H1 (cell line): ENCODE measurements at regions not wholly inside any gene's neighbourhood (a gene's known extent, or its start where the extent isn't known, plus 50 kb on each side); places are given as distances from the start of the nearest gene placed in this dataset.

ENCODE experiments used
- CTCF ChIA-PET: fragments of 300-600 bp; sonication (Branson Sonifier 250); formaldehyde crosslinking; loops from one replicate; lab custom pipeline; 2021; ENCODE audit not compliant: partially characterized antibody; lab: Charles Lee
- POLR2A ChIA-PET: fragments of 300-600 bp; sonication (Branson Sonifier 250); formaldehyde crosslinking; loops from one replicate; lab custom pipeline; 2021; ENCODE audit warnings: inconsistent platforms; ENCODE audit not compliant: partially characterized antibody; lab: Charles Lee
- DNase-seq, 2 experiments: peaks; one replicate each; pipeline versions ENCODE4 v3.0.0 to v3.0.0-alpha.2; 2010 to 2022; ENCODE audit warnings: low spot score in 2 of 2, low read depth in 1 of 2, mixed read lengths in 1 of 2
- FAIRE-seq: peaks from 2 replicates; lab custom pipeline; 2011; peaks lifted over from hg19 to GRCh38; lab: Jason Lieb, UNC
- H2AFZ ChIP-seq: 2 replicates; pipeline ENCODE4 v1.8.1; 2012; ENCODE audit warnings: low read length, inconsistent platforms
- H2AK5ac ChIP-seq: 2 replicates; pipeline ENCODE4 v1.6.1; 2013; ENCODE audit warnings: low read depth, low read length
- H2BK120ac ChIP-seq: replicated peaks from 2 replicates; pipeline ENCODE3; 2013; ENCODE audit warnings: low read depth, low read length, inconsistent platforms
- H2BK12ac ChIP-seq: 2 replicates; pipeline ENCODE4 v1.6.1; 2013; ENCODE audit warnings: low read depth, low read length
- H2BK15ac ChIP-seq: 2 replicates; pipeline ENCODE4 v1.6.1; 2013; ENCODE audit warnings: low read length
- H2BK20ac ChIP-seq: 2 replicates; pipeline ENCODE4 v1.6.1; 2013; ENCODE audit warnings: low read length
- H2BK5ac ChIP-seq: 2 replicates; pipeline ENCODE4 v1.6.1; 2013; ENCODE audit warnings: low read depth, low read length
- H3K14ac ChIP-seq: 2 replicates; pipeline ENCODE4 v1.6.1; 2013; ENCODE audit warnings: inconsistent platforms; ENCODE audit not compliant: insufficient read length
- H3K18ac ChIP-seq: 2 replicates; pipeline ENCODE4 v1.6.1; 2013; ENCODE audit warnings: low read length; ENCODE audit errors: extremely low read depth
- H3K23ac ChIP-seq: 2 replicates; pipeline ENCODE4 v1.6.1; 2013; ENCODE audit warnings: inconsistent platforms; ENCODE audit not compliant: insufficient read length
- H3K23me2 ChIP-seq: 2 replicates; pipeline ENCODE4 v1.6.1; 2013; ENCODE audit warnings: low read depth, low read length
- H3K27ac ChIP-seq: 2 replicates; pipeline ENCODE4 v1.6.1; 2011; ENCODE audit warnings: low read depth, low read length, inconsistent platforms
- H3K27me3 ChIP-seq, 4 experiments: replicated peaks in 1 of 4; 1 replicate in 1 of 4; 2 replicates in 3 of 4; pipeline versions ENCODE4 v1.6.1 to v1.8.1; 2011 to 2013; ENCODE audit warnings: low read length in 3 of 4, mild to moderate bottlenecking in 3 of 4, inconsistent platforms in 2 of 4, mixed read lengths in 2 of 4, moderate library complexity in 1 of 4; ENCODE audit not compliant: control insufficient read depth in 3 of 4, insufficient read depth in 3 of 4; ENCODE audit errors: extremely low read depth in 1 of 4
- H3K36me3 ChIP-seq, 4 experiments: 2 replicates each; pipeline versions ENCODE4 v1.6.1 to v1.8.1; 2011 to 2013; ENCODE audit warnings: mild to moderate bottlenecking in 4 of 4, low read length in 3 of 4, moderate library complexity in 2 of 4, control low read depth in 1 of 4, inconsistent platforms in 1 of 4; ENCODE audit not compliant: insufficient read depth in 4 of 4, control insufficient read depth in 2 of 4
- H3K4ac ChIP-seq: replicated peaks from 2 replicates; pipeline ENCODE3; 2013; ENCODE audit warnings: low read length, low read depth, mixed read lengths, inconsistent platforms; ENCODE audit not compliant: insufficient read length
- H3K4me1 ChIP-seq, 4 experiments: replicated peaks in 1 of 4; 1 replicate in 1 of 4; 2 replicates in 3 of 4; pipeline versions ENCODE4 v1.6.1 to v1.8.1; 2011 to 2013; ENCODE audit warnings: low read length in 3 of 4, inconsistent platforms in 2 of 4, mixed read lengths in 1 of 4; ENCODE audit not compliant: insufficient read depth in 4 of 4, control insufficient read depth in 3 of 4
- H3K4me2 ChIP-seq, 2 experiments: 2 replicates each; pipeline versions ENCODE4 v1.6.1 to v1.8.1; 2011 to 2013; ENCODE audit warnings: low read depth in 2 of 2, low read length in 2 of 2, control low read depth in 1 of 2, inconsistent platforms in 1 of 2, mild to moderate bottlenecking in 1 of 2; ENCODE audit not compliant: insufficient read depth in 1 of 2
- H3K4me3 ChIP-seq, 4 experiments: fragments of 200-600, 300-600 bp in 1 of 4; sonication (generic), shearing (Covaris generic), sonication (Bioruptor Twin) in 1 of 4; 2 replicates each; pipeline versions ENCODE4 v1.5.1 to v1.8.1; 2011 to 2016; ENCODE audit warnings: low read length in 4 of 4, low read depth in 3 of 4, control low read depth in 2 of 4, inconsistent platforms in 2 of 4, mild to moderate bottlenecking in 2 of 4, mixed read lengths in 1 of 4, moderate library complexity in 1 of 4; ENCODE audit not compliant: insufficient read depth in 2 of 4; ENCODE audit errors: extremely low read depth in 1 of 4
- H3K56ac ChIP-seq: replicated peaks from 2 replicates; pipeline ENCODE3; 2013; ENCODE audit warnings: low read depth, mild to moderate bottlenecking, mixed read lengths, low read length, inconsistent platforms; ENCODE audit not compliant: insufficient read length
- H3K79me1 ChIP-seq: 2 replicates; pipeline ENCODE4 v1.6.1; 2013; ENCODE audit warnings: low read depth, low read length, control low read depth
- H3K79me2 ChIP-seq, 2 experiments: 2 replicates each; pipeline versions ENCODE4 v1.6.1 to v1.8.1; 2012 to 2013; ENCODE audit warnings: low read length in 2 of 2, mild to moderate bottlenecking in 2 of 2, inconsistent platforms in 1 of 2; ENCODE audit not compliant: insufficient read depth in 2 of 2, control insufficient read depth in 1 of 2
- H3K9ac ChIP-seq, 4 experiments: replicated peaks in 1 of 4; 1 replicate in 1 of 4; 2 replicates in 3 of 4; pipeline versions ENCODE4 v1.6.1 to v1.8.1; 2011 to 2013; ENCODE audit warnings: low read depth in 3 of 4, low read length in 3 of 4, control low read depth in 2 of 4, mild to moderate bottlenecking in 2 of 4, moderate library complexity in 2 of 4, inconsistent platforms in 1 of 4; ENCODE audit errors: extremely low read depth in 1 of 4
- H3K9me3 ChIP-seq, 2 experiments: 2 replicates each; pipeline versions ENCODE4 v1.6.1 to v1.8.1; 2012 to 2013; ENCODE audit warnings: mild to moderate bottlenecking in 2 of 2, moderate library complexity in 2 of 2, control low read depth in 1 of 2, inconsistent platforms in 1 of 2, low read depth in 1 of 2, low read length in 1 of 2, mixed read lengths in 1 of 2; ENCODE audit not compliant: insufficient read depth in 2 of 2
- H4K20me1 ChIP-seq, 2 experiments: replicated peaks in 1 of 2; 2 replicates each; pipeline versions ENCODE3 to v1.8.1; 2011 to 2013; ENCODE audit warnings: inconsistent platforms in 2 of 2, low read length in 2 of 2, mild to moderate bottlenecking in 1 of 2; ENCODE audit not compliant: insufficient read depth in 2 of 2, control insufficient read depth in 1 of 2
- H4K5ac ChIP-seq: 2 replicates; pipeline ENCODE4 v1.6.1; 2013; ENCODE audit warnings: low read length, low read depth, mixed read lengths, inconsistent platforms; ENCODE audit not compliant: insufficient read length
- H4K8ac ChIP-seq: 2 replicates; pipeline ENCODE4 v1.8.0; 2013; ENCODE audit warnings: mild to moderate bottlenecking, moderate library complexity, low read length, inconsistent platforms; ENCODE audit not compliant: insufficient read depth; ENCODE audit errors: extremely low read depth
- H4K91ac ChIP-seq: replicated peaks from 2 replicates; pipeline ENCODE3; 2013; ENCODE audit warnings: low read length, mixed read lengths, inconsistent platforms; ENCODE audit not compliant: insufficient read length
- BACH1 ChIP-seq: IDR thresholded peaks from 2 replicates; pipeline ENCODE4 v1.6.1; 2012; ENCODE audit warnings: low read length, improper control_type of control experiment
- CHD2 ChIP-seq: IDR thresholded peaks from 2 replicates; pipeline ENCODE4 v1.6.1; 2012; ENCODE audit warnings: low read length, improper control_type of control experiment
- CREB1 ChIP-seq: IDR thresholded peaks from 2 replicates; pipeline ENCODE4 v1.6.1; 2012; ENCODE audit warnings: inconsistent platforms
- EGR1 ChIP-seq: IDR thresholded peaks from 2 replicates; pipeline ENCODE4 v1.6.1; 2011; ENCODE audit warnings: low read depth, low read length, borderline replicate concordance
- MAFK ChIP-seq: IDR thresholded peaks from 2 replicates; pipeline ENCODE4 v1.6.1; 2012; ENCODE audit warnings: low read depth, mild to moderate bottlenecking, improper control_type of control experiment, low read length
- NANOG ChIP-seq: IDR thresholded peaks from 2 replicates; pipeline ENCODE4 v1.6.1; 2011; ENCODE audit warnings: low read length, low read depth, mild to moderate bottlenecking, inconsistent platforms; ENCODE audit not compliant: insufficient read depth, poor library complexity, severe bottlenecking
- POLR2AphosphoS5 ChIP-seq: IDR thresholded peaks from 2 replicates; pipeline ENCODE4 v1.6.1; 2011; ENCODE audit warnings: low read depth, low read length
- TCF12 ChIP-seq: IDR thresholded peaks from 2 replicates; pipeline ENCODE4 v1.6.1; 2011; ENCODE audit warnings: low read depth, mild to moderate bottlenecking, low read length
- WGBS, 2 experiments: shearing (Covaris generic) in 1 of 2; methylation state at CpG; one replicate each; pipeline versions ENCODE4 v1.1.6 to v1.1.7; 2013 to 2015; ENCODE audit warnings: low lambda C conversion rate in 2 of 2, mixed read lengths in 2 of 2, inconsistent platforms in 1 of 2, low coverage in 1 of 2, missing lambda C conversion rate in 1 of 2; ENCODE audit not compliant: insufficient replicate concordance in 2 of 2, insufficient coverage in 1 of 2, insufficient read length in 1 of 2; ENCODE audit errors: extremely low coverage in 1 of 2, missing lambda C conversion rate in 1 of 2; 5-methylcytosine and 5-hydroxymethylcytosine counted together

- Histone ChIP-seq H3K56ac (no peak overlapping the region), H4K8ac (no peak overlapping the region; the same call in 1 of the 2 replicates), H4K91ac (no peak overlapping the region), H3K4me1 (no peaks in the 10 kb centered on the region), H2BK20ac (no peak overlapping the region), H2BK5ac (no peak overlapping the region), H3K14ac (no peak overlapping the region), H3K23ac (no peak overlapping the region), H4K5ac (no peak overlapping the region), H3K79me1 (no peaks in the 10 kb centered on the region; the same call in 1 of the 2 replicates), H2BK12ac (no peak overlapping the region), H2BK15ac (no peak overlapping the region), H3K23me2 (no peaks in the 10 kb centered on the region), H3K4me3 (no peak overlapping the region), H3K9me3 (no peaks in the 10 kb centered on the region), H3K27ac (no peak overlapping the region), H2AK5ac (no peak overlapping the region), H3K4me2 (no peak overlapping the region), H3K9ac (no peak overlapping the region), H2BK120ac (no peak overlapping the region), H3K4ac (no peak overlapping the region), H2AFZ (no peak overlapping the region), H3K18ac (no peak overlapping the region), H3K27me3 (no peaks in the 10 kb centered on the region), H3K36me3 (no peaks in the 10 kb centered on the region), H4K20me1 (no peaks in the 10 kb centered on the region), H3K79me2 (no peaks in the 10 kb centered on the region)
- ChIA-PET POLR2A (no interaction called here), CTCF (no interaction called here)
- 90% methylated on average over 7 of the region's 7 CpGs; no CpG with 5 or more reads in 1 of the 2 experiments for WGBS, 2 experiments
- DNase-seq: no peak
- no peak for FAIRE-seq
- TF ChIP-seq BACH1 (no peak), MAFK (no peak), EGR1 (no peak), POLR2AphosphoS5 (no peak), NANOG (no peak), CREB1 (no peak), TCF12 (no peak), CHD2 (no peak)
These were observed 118.1 kb upstream of the PPP2R5A start for GRCh38 chr1:212167098-212167497.
